HEK293 (cell line): ENCODE measurements at regions not wholly inside any gene's neighbourhood (a gene's known extent, or its start where the extent isn't known, plus 50 kb on each side); places are given as distances from the start of the nearest gene placed in this dataset.

Experiments used
- AEBP2 ChIP-seq: fragments of 450-650 bp; formaldehyde crosslinking; IDR thresholded peaks from 2 replicates; pipeline ENCODE4 v1.5.1; 2016; ENCODE audit warnings: missing biosample characterization, missing genetic modification characterization, borderline replicate concordance
- BCL6B ChIP-seq: fragments of 450-650 bp; formaldehyde crosslinking; IDR thresholded peaks from 2 replicates; pipeline ENCODE4 v1.5.1; 2017; ENCODE audit warnings: missing biosample characterization, missing genetic modification characterization
- GLI4 ChIP-seq: fragments of 450-650 bp; formaldehyde crosslinking; IDR thresholded peaks from 2 replicates; pipeline ENCODE4 v1.5.1; 2016; ENCODE audit warnings: missing biosample characterization, missing genetic modification characterization
- HOXA7 ChIP-seq: sonication (generic); formaldehyde crosslinking; IDR thresholded peaks from 2 replicates; pipeline ENCODE4 v1.8.1; 2022; ENCODE audit warnings: missing genetic modification reagents, borderline replicate concordance
- HOXD13 ChIP-seq: sonication (generic); formaldehyde crosslinking; IDR thresholded peaks from 2 replicates; pipeline ENCODE4 v1.8.0; 2022; ENCODE audit warnings: missing genetic modification reagents, borderline replicate concordance
- IKZF3 ChIP-seq: fragments of 450-650 bp; IDR thresholded peaks from 2 replicates; pipeline ENCODE4 v1.5.0; 2018; ENCODE audit warnings: missing biosample characterization, mild to moderate bottlenecking, missing genetic modification characterization, moderate library complexity
- INSM2 ChIP-seq: fragments of 450-650 bp; formaldehyde crosslinking; IDR thresholded peaks from 2 replicates; pipeline ENCODE4 v1.5.1; 2016; ENCODE audit warnings: missing biosample characterization, missing genetic modification characterization
- REPIN1 ChIP-seq: fragments of 450-650 bp; formaldehyde crosslinking; IDR thresholded peaks from 2 replicates; pipeline ENCODE4 v1.5.1; 2017; ENCODE audit warnings: missing biosample characterization, missing genetic modification characterization, low read depth
- TRIM28 ChIP-seq: IDR thresholded peaks from 2 replicates; pipeline ENCODE4 v1.6.1; 2011; ENCODE audit warnings: low read length, control low read depth, borderline replicate concordance
- ZBTB7A ChIP-seq: fragments of 450-650 bp; formaldehyde crosslinking; IDR thresholded peaks from 2 replicates; pipeline ENCODE4 v1.5.1; 2016; ENCODE audit warnings: low read depth, missing biosample characterization, missing genetic modification characterization
- ZFP3 ChIP-seq: fragments of 450-650 bp; formaldehyde crosslinking; IDR thresholded peaks from 2 replicates; pipeline ENCODE4 v1.5.1; 2016; ENCODE audit warnings: low read depth, missing biosample characterization, missing genetic modification characterization
- ZFP41 ChIP-seq: fragments of 450-650 bp; formaldehyde crosslinking; IDR thresholded peaks from 2 replicates; pipeline ENCODE4 v1.5.1; 2016; ENCODE audit warnings: missing biosample characterization, missing genetic modification characterization, borderline replicate concordance
- ZNF146 ChIP-seq: fragments of 450-650 bp; formaldehyde crosslinking; IDR thresholded peaks from 2 replicates; pipeline ENCODE4 v1.5.1; 2016; ENCODE audit warnings: missing biosample characterization, missing genetic modification characterization
- ZNF16 ChIP-seq: fragments of 450-650 bp; formaldehyde crosslinking; IDR thresholded peaks from 2 replicates; pipeline ENCODE4 v1.5.1; 2016; ENCODE audit warnings: low read depth, missing biosample characterization, missing genetic modification characterization
- ZNF175 ChIP-seq: fragments of 450-650 bp; formaldehyde crosslinking; IDR thresholded peaks from 2 replicates; pipeline ENCODE4 v1.5.1; 2016; ENCODE audit warnings: missing biosample characterization, missing genetic modification characterization
- ZNF239 ChIP-seq: fragments of 450-650 bp; formaldehyde crosslinking; IDR thresholded peaks from 2 replicates; pipeline ENCODE4 v1.5.1; 2016; ENCODE audit warnings: missing biosample characterization, missing genetic modification characterization
- ZNF248 ChIP-seq: fragments of 450-650 bp; formaldehyde crosslinking; IDR thresholded peaks from 2 replicates; pipeline ENCODE4 v1.5.1; 2017; ENCODE audit warnings: missing biosample characterization, missing genetic modification characterization
- ZNF280D ChIP-seq: fragments of 450-650 bp; formaldehyde crosslinking; IDR thresholded peaks from 2 replicates; pipeline ENCODE4 v1.5.1; 2016; ENCODE audit warnings: missing biosample characterization, missing genetic modification characterization
- ZNF513 ChIP-seq: fragments of 450-650 bp; IDR thresholded peaks from 2 replicates; pipeline ENCODE4 v1.5.1; 2018; ENCODE audit warnings: missing biosample characterization, missing genetic modification characterization
- ZNF530 ChIP-seq: fragments of 450-650 bp; formaldehyde crosslinking; IDR thresholded peaks from 2 replicates; pipeline ENCODE4 v1.5.1; 2016; ENCODE audit warnings: low read depth, missing biosample characterization, missing genetic modification characterization
- ZNF558 ChIP-seq: fragments of 450-650 bp; formaldehyde crosslinking; IDR thresholded peaks from 2 replicates; pipeline ENCODE4 v1.5.1; 2016; ENCODE audit warnings: missing biosample characterization, missing genetic modification characterization
- ZNF585B ChIP-seq: fragments of 450-650 bp; formaldehyde crosslinking; IDR thresholded peaks from 2 replicates; pipeline ENCODE4 v1.5.1; 2016; ENCODE audit warnings: missing biosample characterization, missing genetic modification characterization
- ZNF639 ChIP-seq: fragments of 450-650 bp; formaldehyde crosslinking; IDR thresholded peaks from 2 replicates; pipeline ENCODE4 v1.5.1; 2016; ENCODE audit warnings: missing biosample characterization, missing genetic modification characterization
- ZNF645 ChIP-seq: fragments of 450-650 bp; formaldehyde crosslinking; IDR thresholded peaks from 2 replicates; pipeline ENCODE4; 2016; ENCODE audit warnings: missing biosample characterization, missing genetic modification characterization
- ZNF654 ChIP-seq: fragments of 450-650 bp; formaldehyde crosslinking; IDR thresholded peaks from 2 replicates; pipeline ENCODE4 v1.5.1; 2016; ENCODE audit warnings: low read depth, missing biosample characterization, missing genetic modification characterization
- ZNF701 ChIP-seq: fragments of 450-650 bp; formaldehyde crosslinking; IDR thresholded peaks from 2 replicates; pipeline ENCODE4 v1.5.1; 2016; ENCODE audit warnings: missing biosample characterization, missing genetic modification characterization
- ZNF791 ChIP-seq: fragments of 450-650 bp; formaldehyde crosslinking; IDR thresholded peaks from 2 replicates; pipeline ENCODE4 v1.5.1; 2016; ENCODE audit warnings: missing biosample characterization, missing genetic modification characterization
- ZSCAN18 ChIP-seq: fragments of 450-650 bp; formaldehyde crosslinking; IDR thresholded peaks from 2 replicates; pipeline ENCODE4 v1.5.1; 2016; ENCODE audit warnings: missing biosample characterization, missing genetic modification characterization

GRCh38 chr6:79384845-79385244 lies 150.4 kb upstream of the HMGN3 start (continued):
- no peak for TF ChIP-seq ZNF16 (tag by site-specific recombination)
- TF ChIP-seq ZBTB7A (tag by site-specific recombination) = no peak
- no peak for TF ChIP-seq ZNF530 (tag by site-specific recombination)
- TF ChIP-seq ZFP41 (tag by site-specific recombination) = no peak
- no peak for TF ChIP-seq BCL6B (tag by site-specific recombination)
- no peak for TF ChIP-seq ZNF175 (tag by site-specific recombination)
- no peak for TF ChIP-seq ZNF639 (tag by site-specific recombination)
- no peak for TF ChIP-seq ZNF146 (tag by site-specific recombination)
- TF ChIP-seq ZNF280D = no peak
- TF ChIP-seq GLI4 = no peak
- no peak for TF ChIP-seq ZNF239 (tag by site-specific recombination)
- peak; percentile 38; the same call in 1 of the 2 replicates for TF ChIP-seq HOXD13 (CRISPR knock-in tag)
- 0 out of 2 replicates have a peak, but pooled peaks have one; percentile 15 for TF ChIP-seq ZNF558 (tag by site-specific recombination)
- no peak for TF ChIP-seq HOXA7 (CRISPR knock-in tag)
- no peak for TF ChIP-seq ZNF585B (tag by site-specific recombination)
- peak; percentile 49; the same call in 1 of the 2 replicates for TF ChIP-seq IKZF3 (tag by site-specific recombination)
- peak; percentile 63 for TF ChIP-seq TRIM28
- no peak for TF ChIP-seq ZSCAN18 (tag by site-specific recombination)
- no peak for TF ChIP-seq AEBP2 (tag by site-specific recombination)
- no peak for TF ChIP-seq ZNF248 (tag by site-specific recombination)
- TF ChIP-seq INSM2 (tag by site-specific recombination) = no peak
- no peak for TF ChIP-seq ZNF791
- TF ChIP-seq ZNF654 (tag by site-specific recombination) = no peak
- TF ChIP-seq ZNF701 (tag by site-specific recombination) = no peak
- TF ChIP-seq REPIN1 (tag by site-specific recombination) = no peak
- no peak for TF ChIP-seq ZNF513 (tag by site-specific recombination)
- no peak for TF ChIP-seq ZFP3 (tag by site-specific recombination)
- TF ChIP-seq ZNF645 = no peak
